H9 (cell line): ENCODE measurements at regions not wholly inside any gene's neighbourhood (a gene's known extent, or its start where the extent isn't known, plus 50 kb on each side); places are given as distances from the start of the nearest gene placed in this dataset.

Experiments
- DNase-seq: peaks from one replicate; pipeline ENCODE4 v3.0.0-alpha.2; 2017
- H2AFZ ChIP-seq: one replicate; pipeline ENCODE4 v1.6.1; 2013; ENCODE audit warnings: mild to moderate bottlenecking, low read length, control low read depth, moderate library complexity
- H2AK5ac ChIP-seq: 2 replicates; pipeline ENCODE4 v1.6.1; 2013; ENCODE audit warnings: low read length, control low read depth, mixed read lengths; ENCODE audit not compliant: insufficient read length
- H2BK120ac ChIP-seq: one replicate; pipeline ENCODE4 v1.6.1; 2013; ENCODE audit warnings: low read depth, mild to moderate bottlenecking, low read length, control low read depth, inconsistent platforms; ENCODE audit not compliant: poor library complexity, severe bottlenecking
- H2BK12ac ChIP-seq: 2 replicates; pipeline ENCODE4 v1.6.1; 2013; ENCODE audit warnings: low read length, control low read depth, mixed read lengths, low read depth; ENCODE audit not compliant: insufficient read length
- H2BK15ac ChIP-seq: 2 replicates; pipeline ENCODE4 v1.6.1; 2013; ENCODE audit warnings: low read depth, low read length, control low read depth
- H2BK20ac ChIP-seq: one replicate; pipeline ENCODE4 v1.6.1; 2013; ENCODE audit warnings: low read depth, mild to moderate bottlenecking, low read length, control low read depth, inconsistent platforms; ENCODE audit not compliant: poor library complexity, severe bottlenecking
- H2BK5ac ChIP-seq: 2 replicates; pipeline ENCODE4 v1.6.1; 2013; ENCODE audit warnings: low read length, control low read depth, mixed read lengths; ENCODE audit not compliant: insufficient read length
- H3K14ac ChIP-seq: 2 replicates; pipeline ENCODE4 v1.6.1; 2013; ENCODE audit warnings: low read length, control low read depth; ENCODE audit not compliant: insufficient read depth
- H3K18ac ChIP-seq: 2 replicates; pipeline ENCODE4 v1.6.1; 2013; ENCODE audit warnings: low read depth, mild to moderate bottlenecking, mixed read lengths, low read length, control low read depth; ENCODE audit not compliant: insufficient read length
- H3K23ac ChIP-seq: 2 replicates; pipeline ENCODE4 v1.6.1; 2013; ENCODE audit warnings: low read length, control low read depth, mixed read lengths, low read depth; ENCODE audit not compliant: insufficient read length
- H3K23me2 ChIP-seq: 2 replicates; pipeline ENCODE4 v1.6.1; 2013; ENCODE audit warnings: low read depth, mild to moderate bottlenecking, mixed read lengths, low read length, control low read depth; ENCODE audit not compliant: insufficient read length, poor library complexity, severe bottlenecking
- H3K27ac ChIP-seq: 2 replicates; pipeline ENCODE4 v1.5.1; 2013; ENCODE audit warnings: low read length, control low read depth, mixed read lengths, low read depth; ENCODE audit not compliant: insufficient read length
- H3K27me3 ChIP-seq: 2 replicates; pipeline ENCODE4 v1.6.1; 2013; ENCODE audit warnings: low read length, control low read depth, inconsistent platforms; ENCODE audit not compliant: insufficient read depth
- H3K4ac ChIP-seq: 2 replicates; pipeline ENCODE4 v1.6.1; 2013; ENCODE audit warnings: low read depth, mild to moderate bottlenecking, control low read depth, inconsistent platforms, low read length, moderate library complexity
- H3K4me1 ChIP-seq: 2 replicates; pipeline ENCODE4 v1.6.1; 2013; ENCODE audit warnings: low read length, control low read depth, inconsistent platforms; ENCODE audit not compliant: insufficient read depth
- H3K4me2 ChIP-seq: 2 replicates; pipeline ENCODE4 v1.6.1; 2013; ENCODE audit warnings: low read length, control low read depth, mixed read lengths; ENCODE audit not compliant: insufficient read length, insufficient read depth
- H3K56ac ChIP-seq: 2 replicates; pipeline ENCODE4 v1.6.1; 2013; ENCODE audit warnings: low read depth, mild to moderate bottlenecking, mixed read lengths, low read length, control low read depth; ENCODE audit not compliant: insufficient read length
- H3K79me1 ChIP-seq: 2 replicates; pipeline ENCODE4 v1.6.1; 2013; ENCODE audit warnings: low read depth, mild to moderate bottlenecking, moderate library complexity, low read length, control low read depth, inconsistent platforms; ENCODE audit not compliant: insufficient read depth, poor library complexity, severe bottlenecking
- H3K79me2 ChIP-seq: 2 replicates; pipeline ENCODE4 v1.6.1; 2013; ENCODE audit warnings: low read length, control low read depth, inconsistent platforms; ENCODE audit not compliant: insufficient read depth
- H3K9ac ChIP-seq: 2 replicates; pipeline ENCODE4 v1.6.1; 2013; ENCODE audit warnings: low read length, control low read depth, mixed read lengths; ENCODE audit not compliant: insufficient read length; ENCODE audit errors: extremely low read depth
- H3K9me3 ChIP-seq: one replicate; pipeline ENCODE4 v1.6.1; 2013; ENCODE audit warnings: low read depth, low read length, inconsistent platforms; ENCODE audit not compliant: control insufficient read depth
- H3T11ph ChIP-seq: one replicate; pipeline ENCODE4 v1.6.1; 2013; ENCODE audit warnings: mild to moderate bottlenecking, low read length, control low read depth, inconsistent platforms
- H4K20me1 ChIP-seq: one replicate; pipeline ENCODE4 v1.6.1; 2013; ENCODE audit not compliant: control insufficient read depth, insufficient read length, insufficient read depth
- H4K5ac ChIP-seq: 2 replicates; pipeline ENCODE4 v1.6.1; 2013; ENCODE audit warnings: low read depth, mild to moderate bottlenecking, mixed read lengths, low read length, control low read depth; ENCODE audit not compliant: insufficient read length
- H4K8ac ChIP-seq: replicated peaks from 2 replicates; pipeline ENCODE4 v1.6.1; 2013; ENCODE audit warnings: low read length, control low read depth, mixed read lengths, low read depth; ENCODE audit not compliant: insufficient read length
- H4K91ac ChIP-seq: 2 replicates; pipeline ENCODE4 v1.6.1; 2013; ENCODE audit warnings: low read depth, mild to moderate bottlenecking, moderate library complexity, mixed read lengths, low read length, control low read depth; ENCODE audit not compliant: insufficient read length
- H3K27ac Mint-ChIP-seq, 3 experiments: 2 replicates in 2 of 3; 3 replicates in 1 of 3; pipeline ENCODE4 v1.8.0; 2020 to 2021; ENCODE audit warnings: mixed read lengths in 3 of 3, mild to moderate bottlenecking in 1 of 3, moderate library complexity in 1 of 3
- H3K27me3 Mint-ChIP-seq: 2 replicates; pipeline ENCODE4 v1.8.0; 2021; ENCODE audit warnings: low read depth, mild to moderate bottlenecking, moderate library complexity, mixed read lengths
- H3K36me3 Mint-ChIP-seq, 3 experiments: 2 replicates in 2 of 3; 3 replicates in 1 of 3; pipeline ENCODE4 v1.8.0; 2020 to 2021; ENCODE audit warnings: low read depth in 3 of 3, mixed read lengths in 3 of 3; ENCODE audit not compliant: insufficient read depth in 1 of 3
- H3K4me1 Mint-ChIP-seq, 2 experiments: 2 replicates each; pipeline ENCODE4 v1.8.0; 2020; ENCODE audit warnings: mixed read lengths in 2 of 2
- H3K4me3 Mint-ChIP-seq, 2 experiments: 2 replicates in 1 of 2; 3 replicates in 1 of 2; pipeline ENCODE4 v1.8.0; 2020 to 2021; ENCODE audit warnings: mild to moderate bottlenecking in 2 of 2, mixed read lengths in 2 of 2, moderate library complexity in 1 of 2
- H3K9me3 Mint-ChIP-seq, 2 experiments: 2 replicates in 1 of 2; 3 replicates in 1 of 2; pipeline ENCODE4 v1.8.0; 2020; ENCODE audit warnings: mild to moderate bottlenecking in 2 of 2, mixed read lengths in 2 of 2, moderate library complexity in 1 of 2
- WGBS: extraction: QIAGEN DNeasy Blood & Tissue Kit; methylation state at CpG from one replicate; pipeline ENCODE4 v1.1.7; 2013; ENCODE audit warnings: missing lambda C conversion rate, low lambda C conversion rate, mixed read lengths; ENCODE audit not compliant: insufficient read length; ENCODE audit errors: extremely low coverage; 5-methylcytosine and 5-hydroxymethylcytosine counted together
- TF ChIP-seq, protein P1 (sequence below): fragments of 200-600 bp; sonication (generic); conservative IDR thresholded peaks from 3 replicates; pipeline ENCODE4 v1.8.0; 2021; ENCODE audit warnings: antibody characterized with exemption, mild to moderate bottlenecking

DNA sequence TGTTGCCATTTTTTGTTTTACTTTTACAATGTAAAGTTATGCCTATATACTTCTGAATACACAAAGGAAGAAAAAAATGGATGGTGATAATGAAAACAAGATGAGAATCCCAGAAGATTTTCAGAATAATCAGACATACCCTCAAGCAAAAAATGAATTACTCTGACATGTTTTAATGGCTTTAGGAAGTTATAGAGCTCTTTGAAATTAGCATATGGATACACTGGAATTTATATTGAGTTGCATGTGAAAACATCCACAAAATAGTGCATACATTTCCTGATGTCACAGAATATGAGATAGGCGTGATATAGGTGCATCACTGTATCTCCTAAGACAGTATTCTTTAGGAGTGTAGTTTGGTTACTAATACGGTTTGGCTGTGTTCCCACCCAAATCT is 351.3 kb downstream of the SLC7A11 start:
- Histone ChIP-seq H3K4me2 (no peak overlapping the region), H3K4me1 (no peaks in the 10 kb centered on the region), H2BK5ac (no peak overlapping the region), H3K56ac (no peak overlapping the region), H2BK15ac (no peak overlapping the region), H3K79me2 (no peaks in the 10 kb centered on the region), H2AFZ (no peak overlapping the region), H2BK120ac (no peak overlapping the region), H3K9me3 (no peaks in the 10 kb centered on the region), H4K20me1 (no peaks in the 10 kb centered on the region), H3K27me3 (no peaks in the 10 kb centered on the region), H3K23me2 (no peaks in the 10 kb centered on the region), H3K23ac (no peak overlapping the region), H3K14ac (no peak overlapping the region), H3K18ac (no peak overlapping the region), H3K79me1 (no peaks in the 10 kb centered on the region), H3T11ph (no peak overlapping the region), H2BK12ac (no peak overlapping the region), H3K4ac (no peak overlapping the region), H4K91ac (no peak overlapping the region), H2BK20ac (no peak overlapping the region), H3K9ac (no peak overlapping the region), H3K27ac (no peak overlapping the region), H2AK5ac (no peak overlapping the region), H4K5ac (no peak overlapping the region), H4K8ac (no peak overlapping the region)
- no peak overlapping the region for H3K4me3 Mint-ChIP-seq
- peaks cover 0 to 2% (median 0%) of the 10 kb centered on the region in 3 experiments; a peak in 2 of 7 replicates for H3K36me3 Mint-ChIP-seq
- peak overlapping the region in 1 of 3 experiments; percentile 77; a peak in 1 of 7 replicates for H3K27ac Mint-ChIP-seq
- peaks cover 0 to 2% of the 10 kb centered on the region in 2 experiments; a peak in 1 of 4 replicates for H3K4me1 Mint-ChIP-seq
- TF ChIP-seq, protein P1, sequence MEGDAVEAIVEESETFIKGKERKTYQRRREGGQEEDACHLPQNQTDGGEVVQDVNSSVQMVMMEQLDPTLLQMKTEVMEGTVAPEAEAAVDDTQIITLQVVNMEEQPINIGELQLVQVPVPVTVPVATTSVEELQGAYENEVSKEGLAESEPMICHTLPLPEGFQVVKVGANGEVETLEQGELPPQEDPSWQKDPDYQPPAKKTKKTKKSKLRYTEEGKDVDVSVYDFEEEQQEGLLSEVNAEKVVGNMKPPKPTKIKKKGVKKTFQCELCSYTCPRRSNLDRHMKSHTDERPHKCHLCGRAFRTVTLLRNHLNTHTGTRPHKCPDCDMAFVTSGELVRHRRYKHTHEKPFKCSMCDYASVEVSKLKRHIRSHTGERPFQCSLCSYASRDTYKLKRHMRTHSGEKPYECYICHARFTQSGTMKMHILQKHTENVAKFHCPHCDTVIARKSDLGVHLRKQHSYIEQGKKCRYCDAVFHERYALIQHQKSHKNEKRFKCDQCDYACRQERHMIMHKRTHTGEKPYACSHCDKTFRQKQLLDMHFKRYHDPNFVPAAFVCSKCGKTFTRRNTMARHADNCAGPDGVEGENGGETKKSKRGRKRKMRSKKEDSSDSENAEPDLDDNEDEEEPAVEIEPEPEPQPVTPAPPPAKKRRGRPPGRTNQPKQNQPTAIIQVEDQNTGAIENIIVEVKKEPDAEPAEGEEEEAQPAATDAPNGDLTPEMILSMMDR: no peak
- WGBS: no CpG with 5 or more reads among the region's 2 CpGs
- DNase-seq: no peak
- peaks cover 0 to 5% of the 10 kb centered on the region in 2 experiments; a peak in 2 of 5 replicates for H3K9me3 Mint-ChIP-seq
- no peaks in the 10 kb centered on the region; the same call in 1 of the 2 replicates for H3K27me3 Mint-ChIP-seq
